ENCODE measurements at regions not wholly inside any gene's neighbourhood (a gene's known extent, or its start where the extent isn't known, plus 50 kb on each side); places are given as distances from the start of the nearest gene placed in this dataset.

DNA sequence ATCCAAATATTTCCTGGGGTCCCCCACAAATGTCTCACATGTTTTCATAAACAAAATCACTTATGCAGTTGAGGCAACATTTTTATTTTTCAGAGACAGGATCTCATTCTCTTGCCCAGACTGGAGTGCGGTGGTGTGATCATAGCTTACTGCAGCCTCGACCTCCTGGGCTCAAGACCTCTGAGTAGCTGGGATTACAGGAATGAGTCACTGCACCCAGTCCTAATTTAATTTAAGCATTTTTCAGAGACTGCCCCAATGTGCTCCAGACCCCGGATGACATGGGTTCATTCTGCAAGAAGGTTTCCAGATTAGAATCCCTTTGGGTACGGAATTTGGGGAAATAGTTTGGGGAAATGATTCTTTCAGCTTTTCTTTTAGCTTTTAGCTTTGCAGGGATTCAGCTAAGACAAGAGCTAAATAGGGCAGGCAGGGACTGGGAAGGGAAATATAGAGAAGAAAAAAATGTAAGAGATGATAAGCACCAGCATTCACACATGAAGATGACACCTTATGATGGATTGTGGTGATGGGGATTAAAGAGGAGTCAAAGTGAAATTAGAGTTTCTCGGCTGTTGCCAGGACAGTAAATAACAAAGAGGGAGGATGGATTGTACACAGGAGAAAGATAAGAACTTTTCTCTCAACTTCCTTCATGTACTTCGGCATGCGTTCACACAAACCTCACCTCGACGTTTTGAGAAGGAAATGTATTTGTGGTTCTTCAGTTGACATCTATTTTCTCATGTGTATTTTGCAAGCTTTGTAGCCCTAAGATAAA, 169.4 kb upstream of the TAB2 start:
- H3K4me3 ChIP-seq (replicated peaks; ENCODE audit: low read depth, low read length) = no peak overlapping the region
- TF ChIP-seq, protein P1, sequence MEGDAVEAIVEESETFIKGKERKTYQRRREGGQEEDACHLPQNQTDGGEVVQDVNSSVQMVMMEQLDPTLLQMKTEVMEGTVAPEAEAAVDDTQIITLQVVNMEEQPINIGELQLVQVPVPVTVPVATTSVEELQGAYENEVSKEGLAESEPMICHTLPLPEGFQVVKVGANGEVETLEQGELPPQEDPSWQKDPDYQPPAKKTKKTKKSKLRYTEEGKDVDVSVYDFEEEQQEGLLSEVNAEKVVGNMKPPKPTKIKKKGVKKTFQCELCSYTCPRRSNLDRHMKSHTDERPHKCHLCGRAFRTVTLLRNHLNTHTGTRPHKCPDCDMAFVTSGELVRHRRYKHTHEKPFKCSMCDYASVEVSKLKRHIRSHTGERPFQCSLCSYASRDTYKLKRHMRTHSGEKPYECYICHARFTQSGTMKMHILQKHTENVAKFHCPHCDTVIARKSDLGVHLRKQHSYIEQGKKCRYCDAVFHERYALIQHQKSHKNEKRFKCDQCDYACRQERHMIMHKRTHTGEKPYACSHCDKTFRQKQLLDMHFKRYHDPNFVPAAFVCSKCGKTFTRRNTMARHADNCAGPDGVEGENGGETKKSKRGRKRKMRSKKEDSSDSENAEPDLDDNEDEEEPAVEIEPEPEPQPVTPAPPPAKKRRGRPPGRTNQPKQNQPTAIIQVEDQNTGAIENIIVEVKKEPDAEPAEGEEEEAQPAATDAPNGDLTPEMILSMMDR (IDR thresholded peaks at IDR 0.05; ENCODE audit: low read depth, low read length, missing control alignments) = no peak
- no peak for DNase-seq (ENCODE audit: extremely low read depth, low read depth)

DNA sequence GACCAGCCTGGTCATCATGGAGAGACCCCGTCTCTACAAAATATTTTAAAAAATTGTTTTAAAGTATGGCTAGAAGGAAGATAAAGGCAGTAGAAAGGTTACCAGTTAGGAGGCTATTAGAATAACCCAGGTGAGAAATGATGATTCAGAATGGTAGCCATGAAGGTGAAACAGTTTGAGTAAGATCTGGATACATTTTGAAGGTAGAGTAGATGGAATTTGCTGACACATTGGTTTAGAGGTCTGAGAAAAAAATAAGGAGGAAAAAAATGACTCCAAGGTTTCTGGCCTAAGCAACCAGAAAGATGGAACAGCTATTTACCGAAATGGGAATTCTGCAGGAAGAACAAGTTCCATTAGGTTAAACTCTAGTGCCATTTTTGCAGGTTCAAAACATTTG, 167.9 kb upstream of the TAB2 start:
- TF ChIP-seq, protein P1 (IDR thresholded peaks at IDR 0.05; ENCODE audit: low read depth, low read length, missing control alignments) = no peak
- no peak overlapping the region for H3K4me3 ChIP-seq (replicated peaks; ENCODE audit: low read depth, low read length)
- DNase-seq (ENCODE audit: extremely low read depth, low read depth) = no peak

- H3K4me3 ChIP-seq (replicated peaks; ENCODE audit: low read depth, low read length) = no peak overlapping the region
- TF ChIP-seq, protein P1 (IDR thresholded peaks at IDR 0.05; ENCODE audit: low read depth, low read length, missing control alignments) = no peak
- no peak for DNase-seq (ENCODE audit: extremely low read depth, low read depth)
Observed at GRCh38 chr6:149150301-149150700, 167.2 kb upstream of the TAB2 start.

DNA sequence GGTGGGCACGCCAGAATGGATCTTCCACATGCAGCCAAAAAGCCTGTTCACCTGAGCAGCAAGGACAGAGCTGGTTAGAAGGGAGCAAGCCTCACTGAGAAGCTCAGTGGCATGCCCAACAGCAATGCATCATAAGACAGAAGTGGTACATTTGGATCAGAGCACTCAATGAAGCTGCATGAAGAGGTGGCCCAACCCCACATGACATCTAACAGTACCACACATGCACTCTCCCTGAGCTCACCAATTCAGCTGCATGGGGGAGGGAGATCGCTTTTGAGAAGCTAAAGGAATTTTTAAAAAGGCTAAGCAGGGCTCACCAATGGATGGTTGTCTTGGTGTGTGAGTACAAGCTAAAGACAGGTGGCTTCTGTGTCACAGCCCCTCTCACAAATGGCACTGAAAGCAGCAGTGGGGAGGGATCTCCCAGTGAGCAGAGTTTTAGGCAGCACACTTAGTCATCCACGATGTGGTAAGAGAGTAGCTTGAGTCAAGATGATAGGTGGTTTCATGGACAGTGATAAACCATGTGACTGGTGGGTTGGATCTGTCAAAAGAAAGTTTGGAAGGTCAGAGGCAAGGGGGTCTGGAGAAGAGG, 166.6 kb upstream of the TAB2 start:
- no peak overlapping the region for H3K4me3 ChIP-seq (replicated peaks; ENCODE audit: low read depth, low read length)
- DNase-seq (ENCODE audit: extremely low read depth, low read depth) = no peak
- TF ChIP-seq, protein P1 (IDR thresholded peaks at IDR 0.05; ENCODE audit: low read depth, low read length, missing control alignments) = no peak

GRCh38 chr6:149152521-149152920, 165.0 kb upstream of the TAB2 start:
- no peak for DNase-seq (ENCODE audit: extremely low read depth, low read depth)
- H3K4me3 ChIP-seq (replicated peaks; ENCODE audit: low read depth, low read length) = no peak overlapping the region
- TF ChIP-seq, protein P1 (IDR thresholded peaks at IDR 0.05; ENCODE audit: low read depth, low read length, missing control alignments) = no peak

DNA sequence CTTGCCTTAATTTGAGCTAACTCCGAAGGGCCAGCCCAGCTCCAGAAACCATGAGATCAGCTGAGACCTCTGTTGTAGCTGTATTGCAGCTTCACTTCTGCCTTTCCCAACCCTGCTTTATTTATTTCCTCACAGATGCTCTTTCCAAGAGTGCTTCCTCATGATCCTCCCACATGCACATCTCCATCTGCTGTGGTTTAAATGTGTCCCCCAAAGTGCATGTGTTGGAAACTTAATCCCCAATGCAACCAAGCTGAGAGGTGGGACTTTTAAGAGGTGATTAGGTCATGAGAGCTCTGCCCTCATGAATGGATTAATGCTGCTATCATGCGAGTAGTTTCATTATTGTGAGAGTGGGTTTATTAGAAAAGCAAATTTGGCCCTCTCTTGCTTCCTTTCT, 164.4 kb upstream of the TAB2 start:
- TF ChIP-seq, protein P1 (IDR thresholded peaks at IDR 0.05; ENCODE audit: low read depth, low read length, missing control alignments) = no peak

More for the DNA sequence above, 164.4 kb upstream of the TAB2 start:
- no peak overlapping the region for H3K4me3 ChIP-seq (replicated peaks; ENCODE audit: low read depth, low read length)
- DNase-seq (ENCODE audit: extremely low read depth, low read depth) = no peak
